ENCODE measurements at regions not wholly inside any gene's neighbourhood (a gene's known extent, or its start where the extent isn't known, plus 50 kb on each side); places are given as distances from the start of the nearest gene placed in this dataset.
A peak's percentile ranks its signal among the peaks of the same experiment; 100 is the strongest.

- intact Hi-C loops (cut with DNase I): no loop called here
- Histone ChIP-seq H3K27ac (no peak overlapping the region), H3K27me3 (no peaks in the 10 kb centered on the region), H3K4me3 (no peak overlapping the region), H3K4me1 (no peaks in the 10 kb centered on the region), H3K36me3 (no peaks in the 10 kb centered on the region), H3K9me3 (no peaks in the 10 kb centered on the region)
- DNase-seq: no peak
- WGBS, 2 donors: 1 to 5% methylated on average over 13 of the region's 13 CpGs
- no peak for TF ChIP-seq POLR2AphosphoS5 (IDR thresholded peaks at IDR 0.05)
- TF ChIP-seq CTCF (IDR thresholded peaks at IDR 0.05): peak in 1 of 4 experiments; percentile 25
Measured at GRCh38 chrX:3962511-3963311, 249.3 kb upstream of the PRKX start.

GRCh38 chrX:3960952-3961351 lies 247.5 kb upstream of the PRKX start:
- intact Hi-C loops (cut with DNase I): no loop called here
- DNase-seq: no peak
- Histone ChIP-seq H3K4me1 (no peaks in the 10 kb centered on the region), H3K27ac (no peak overlapping the region), H3K9me3 (no peaks in the 10 kb centered on the region), H3K27me3 (no peaks in the 10 kb centered on the region), H3K4me3 (no peak overlapping the region), H3K36me3 (no peaks in the 10 kb centered on the region)
- TF ChIP-seq POLR2AphosphoS5 (IDR thresholded peaks at IDR 0.05) (no peak), POLR2A (IDR thresholded peaks at IDR 0.05) (no peak), CTCF (IDR thresholded peaks at IDR 0.05) (no peak), EP300 (IDR thresholded peaks at IDR 0.05) (no peak)

GRCh38 chrX:3951859-3952258 lies 238.4 kb upstream of the PRKX start:
- DNase-seq: no peak
- TF ChIP-seq POLR2AphosphoS5 (IDR thresholded peaks at IDR 0.05): no peak
- TF ChIP-seq POLR2A (IDR thresholded peaks at IDR 0.05): no peak
- no peak for TF ChIP-seq CTCF (IDR thresholded peaks at IDR 0.05)
- TF ChIP-seq EP300 (IDR thresholded peaks at IDR 0.05): no peak
- 86 to 90% methylated on average over 2 of the region's 2 CpGs for WGBS, 2 donors
- H3K36me3 ChIP-seq: no peaks in the 10 kb centered on the region
- no peaks in the 10 kb centered on the region for H3K4me1 ChIP-seq
- H3K4me3 ChIP-seq: no peak overlapping the region
- H3K27ac ChIP-seq: no peak overlapping the region
- intact Hi-C loops (cut with DNase I): no loop called here
- no peaks in the 10 kb centered on the region for H3K27me3 ChIP-seq
- H3K9me3 ChIP-seq: no peaks in the 10 kb centered on the region

- 71 to 89% methylated on average over 3 of the region's 3 CpGs for WGBS, 2 donors
- TF ChIP-seq CTCF (IDR thresholded peaks at IDR 0.05) (no peak), EP300 (IDR thresholded peaks at IDR 0.05) (no peak), POLR2AphosphoS5 (IDR thresholded peaks at IDR 0.05) (no peak)
- H3K4me3 ChIP-seq: no peak overlapping the region
- H3K27ac ChIP-seq: no peak overlapping the region
- no peaks in the 10 kb centered on the region for H3K4me1 ChIP-seq
- intact Hi-C loops (cut with DNase I): no loop called here
- H3K9me3 ChIP-seq: no peaks in the 10 kb centered on the region
- no peaks in the 10 kb centered on the region for H3K27me3 ChIP-seq
- H3K36me3 ChIP-seq: no peaks in the 10 kb centered on the region
- DNase-seq: no peak
Measured at GRCh38 chrX:3950373-3950772, 236.9 kb upstream of the PRKX start.

- no peak for DNase-seq
- TF ChIP-seq POLR2A (IDR thresholded peaks at IDR 0.05) (no peak), POLR2AphosphoS5 (IDR thresholded peaks at IDR 0.05) (no peak), CTCF (IDR thresholded peaks at IDR 0.05) (no peak), EP300 (IDR thresholded peaks at IDR 0.05) (no peak)
- no peak overlapping the region for H3K27ac ChIP-seq
- 64 to 71% methylated on average over 3 of the region's 3 CpGs for WGBS, 2 donors
- H3K4me1 ChIP-seq: no peaks in the 10 kb centered on the region
- no peaks in the 10 kb centered on the region for H3K27me3 ChIP-seq
- intact Hi-C loops (cut with DNase I): no loop called here
- no peaks in the 10 kb centered on the region for H3K36me3 ChIP-seq
- no peaks in the 10 kb centered on the region for H3K9me3 ChIP-seq
- H3K4me3 ChIP-seq: no peak overlapping the region
Measured at GRCh38 chrX:3943965-3944364, 230.5 kb upstream of the PRKX start.

All from sigmoid colon (tissue), 6 donors.